T-helper 2 cell treated with Interferon-gamma antibody and Interleukin-4, amounts not matched to agents 5 μg/mL and 100 μg/mL, for 36 hours (primary cell): ENCODE measurements at regions not wholly inside any gene's neighbourhood (a gene's known extent, or its start where the extent isn't known, plus 50 kb on each side); places are given as distances from the start of the nearest gene placed in this dataset.

Source experiments
- DNase-seq: peaks from one replicate; pipeline ENCODE4 v3.0.0; 2021; ENCODE audit warnings: low spot score
- H3K27ac Mint-ChIP-seq: one replicate; pipeline ENCODE4 v1.8.0; 2021; ENCODE audit warnings: mild to moderate bottlenecking, mixed read lengths
- H3K27me3 Mint-ChIP-seq: one replicate; pipeline ENCODE4 v1.8.0; 2021; ENCODE audit warnings: low read depth, mixed read lengths
- H3K36me3 Mint-ChIP-seq: one replicate; pipeline ENCODE4 v1.8.0; 2021; ENCODE audit warnings: low read depth, mixed read lengths
- H3K4me1 Mint-ChIP-seq: one replicate; pipeline ENCODE4 v1.8.0; 2021; ENCODE audit warnings: low read depth, mixed read lengths
- H3K4me3 Mint-ChIP-seq: one replicate; pipeline ENCODE4 v1.8.0; 2022; ENCODE audit warnings: mild to moderate bottlenecking, moderate library complexity, mixed read lengths
- H3K9me3 Mint-ChIP-seq: one replicate; pipeline ENCODE4 v1.8.0; 2021; ENCODE audit warnings: mixed read lengths

DNA sequence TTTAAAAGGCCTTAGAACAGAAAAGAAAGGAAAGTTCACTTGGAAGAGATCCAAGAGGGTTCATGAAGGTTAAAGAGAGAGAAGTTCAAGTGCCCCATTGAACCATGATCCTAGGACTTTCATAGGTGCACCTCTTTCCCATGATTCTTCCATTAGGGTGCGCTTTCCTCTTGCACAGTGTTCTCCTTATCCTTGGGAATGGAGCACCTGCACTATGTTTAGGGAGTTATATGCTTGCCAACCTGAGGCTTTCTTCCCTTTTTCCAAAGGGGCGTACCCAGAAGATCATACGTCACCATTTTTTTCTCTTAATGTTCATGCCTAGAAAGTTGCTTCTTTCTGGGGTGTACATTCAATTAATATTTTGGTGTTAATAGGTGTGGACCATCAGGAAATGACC is 908.0 kb upstream of the SORCS1 start:
- DNase-seq, result no peak
- Mint-ChIP-seq H3K27me3 (no peaks in the 10 kb centered on the region), H3K4me3 (no peak overlapping the region), H3K4me1 (no peaks in the 10 kb centered on the region), H3K27ac (no peak overlapping the region), H3K9me3 (peaks cover 13% of the 10 kb centered on the region), H3K36me3 (no peaks in the 10 kb centered on the region)

DNA sequence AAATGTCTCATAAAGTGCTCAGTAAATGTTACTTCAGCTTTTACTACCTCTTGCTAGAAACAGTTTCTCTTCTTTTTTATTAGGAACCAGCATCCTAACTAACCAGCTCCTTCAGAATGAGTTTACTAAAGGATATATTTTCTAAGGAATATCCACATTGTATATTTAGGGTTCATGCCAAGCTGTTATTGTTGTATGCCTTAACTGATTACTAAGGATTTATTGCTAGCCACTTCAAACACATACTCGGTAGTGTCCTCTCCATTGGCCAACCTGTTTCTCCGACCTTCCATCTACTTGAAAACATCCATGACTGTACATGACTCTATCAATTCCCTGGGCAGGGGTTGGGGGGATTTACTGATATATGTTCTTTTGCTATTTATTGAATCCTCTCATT is 906.3 kb upstream of the SORCS1 start:
- no peaks in the 10 kb centered on the region for H3K4me1 Mint-ChIP-seq
- no peaks in the 10 kb centered on the region for H3K27me3 Mint-ChIP-seq
- no peak for DNase-seq
- no peak overlapping the region for H3K4me3 Mint-ChIP-seq
- H3K36me3 Mint-ChIP-seq, result no peaks in the 10 kb centered on the region
- peaks cover 7% of the 10 kb centered on the region for H3K9me3 Mint-ChIP-seq
- no peak overlapping the region for H3K27ac Mint-ChIP-seq

DNA sequence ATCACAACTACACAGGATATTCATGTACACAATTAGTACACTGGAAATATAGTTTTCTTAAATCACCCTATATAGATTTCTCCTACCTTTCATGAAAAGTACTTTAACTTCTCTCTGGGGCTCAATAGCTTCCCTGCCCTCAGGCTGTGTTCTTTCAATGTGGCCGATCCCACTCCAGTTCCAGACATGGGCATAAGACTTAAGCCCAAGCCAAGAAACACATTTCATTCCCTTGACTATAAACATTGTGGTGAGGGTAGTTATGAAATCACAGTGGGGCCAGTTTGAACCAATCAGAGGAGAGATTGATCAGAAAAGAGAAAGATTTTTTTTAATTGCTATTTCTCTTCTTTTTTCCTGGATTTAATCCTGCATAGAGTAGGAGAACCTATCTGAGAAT is 904.6 kb upstream of the SORCS1 start:
- Mint-ChIP-seq H3K36me3 (no peaks in the 10 kb centered on the region), H3K27ac (no peak overlapping the region), H3K27me3 (no peaks in the 10 kb centered on the region), H3K4me3 (no peak overlapping the region), H3K9me3 (peaks cover 13% of the 10 kb centered on the region), H3K4me1 (no peaks in the 10 kb centered on the region)
- DNase-seq, result no peak

- H3K27ac Mint-ChIP-seq, result no peak overlapping the region
- H3K27me3 Mint-ChIP-seq, result no peaks in the 10 kb centered on the region
- no peak overlapping the region for H3K4me3 Mint-ChIP-seq
- no peak for DNase-seq
- peaks cover 9% of the 10 kb centered on the region for H3K9me3 Mint-ChIP-seq
- no peaks in the 10 kb centered on the region for H3K4me1 Mint-ChIP-seq
- H3K36me3 Mint-ChIP-seq, result no peaks in the 10 kb centered on the region
Measured at GRCh38 chr10:108064746-108065260, 900.3 kb upstream of the SORCS1 start.

DNA sequence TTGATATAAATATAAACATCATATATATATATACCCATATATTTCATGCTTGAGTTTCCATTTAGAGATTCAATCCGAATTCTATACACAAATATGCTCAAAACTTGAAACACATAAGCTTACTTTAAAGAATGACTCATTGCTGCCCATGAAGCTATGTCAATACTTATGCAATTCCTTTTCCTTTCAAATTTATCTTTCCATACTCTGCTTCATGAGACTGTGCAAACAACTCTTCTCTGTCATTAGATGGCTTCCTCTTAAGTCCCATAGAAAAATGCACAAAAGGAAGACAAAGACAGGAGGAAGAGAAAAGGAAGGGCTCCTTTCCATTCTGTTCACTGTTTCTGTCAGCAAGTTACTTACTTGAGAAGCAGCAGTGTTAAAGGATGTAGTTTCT is 895.7 kb upstream of the SORCS1 start:
- Mint-ChIP-seq H3K4me1 (no peaks in the 10 kb centered on the region), H3K4me3 (no peak overlapping the region), H3K27ac (no peak overlapping the region), H3K27me3 (no peaks in the 10 kb centered on the region), H3K9me3 (peaks cover 15% of the 10 kb centered on the region), H3K36me3 (no peaks in the 10 kb centered on the region)
- no peak for DNase-seq

- Mint-ChIP-seq H3K36me3 (no peaks in the 10 kb centered on the region), H3K4me3 (no peak overlapping the region), H3K27me3 (no peaks in the 10 kb centered on the region), H3K27ac (no peak overlapping the region), H3K9me3 (peaks cover 24% of the 10 kb centered on the region), H3K4me1 (no peaks in the 10 kb centered on the region)
- DNase-seq, result no peak
Measured at GRCh38 chr10:108055506-108055905, 891.0 kb upstream of the SORCS1 start.

DNA sequence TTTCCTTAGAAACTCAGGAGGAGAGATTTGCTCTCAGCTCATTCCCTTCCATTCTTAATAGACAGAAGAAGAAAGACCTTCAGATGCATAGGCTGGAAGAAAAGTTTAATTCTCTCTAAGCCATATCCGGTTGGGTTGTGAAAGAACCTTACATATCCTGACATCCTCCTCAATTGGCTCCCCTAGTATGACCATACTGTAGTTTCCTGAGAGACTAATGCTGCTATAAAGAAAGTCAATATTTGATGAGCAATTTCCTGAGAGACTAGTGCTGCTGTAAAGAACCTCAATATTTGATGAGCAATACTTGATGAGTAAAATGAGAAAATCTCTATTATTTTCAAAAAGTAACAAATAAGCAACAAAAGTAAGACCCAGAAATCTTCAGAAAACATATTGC is 888.5 kb upstream of the SORCS1 start:
- H3K4me3 Mint-ChIP-seq, result no peak overlapping the region
- peaks cover 33% of the 10 kb centered on the region for H3K9me3 Mint-ChIP-seq
- H3K27me3 Mint-ChIP-seq, result no peaks in the 10 kb centered on the region
- H3K4me1 Mint-ChIP-seq, result no peaks in the 10 kb centered on the region
- H3K36me3 Mint-ChIP-seq, result no peaks in the 10 kb centered on the region
- H3K27ac Mint-ChIP-seq, result no peak overlapping the region
- no peak for DNase-seq

DNA sequence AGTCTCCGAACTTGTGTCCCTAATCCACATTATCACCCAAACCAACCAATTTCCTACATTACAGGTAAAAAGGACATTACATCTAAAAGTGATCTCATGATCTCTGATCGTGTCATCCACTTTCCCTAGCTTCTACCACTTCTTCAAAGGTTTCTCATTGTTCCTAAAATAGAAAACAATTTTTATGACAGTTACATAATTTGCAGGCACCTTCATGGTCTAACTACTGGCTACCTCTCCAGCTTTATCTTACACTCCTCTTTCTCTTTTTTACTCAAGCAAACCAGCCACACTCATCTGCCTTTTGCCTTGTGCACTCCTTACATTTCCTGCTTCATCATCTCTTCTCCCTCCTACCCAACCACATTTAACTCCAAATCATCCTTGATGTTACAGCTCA is 886.7 kb upstream of the SORCS1 start:
- no peak for DNase-seq
- Mint-ChIP-seq H3K36me3 (no peaks in the 10 kb centered on the region), H3K27me3 (no peaks in the 10 kb centered on the region), H3K9me3 (peaks cover 32% of the 10 kb centered on the region), H3K4me1 (no peaks in the 10 kb centered on the region), H3K4me3 (no peak overlapping the region), H3K27ac (no peak overlapping the region)

DNA sequence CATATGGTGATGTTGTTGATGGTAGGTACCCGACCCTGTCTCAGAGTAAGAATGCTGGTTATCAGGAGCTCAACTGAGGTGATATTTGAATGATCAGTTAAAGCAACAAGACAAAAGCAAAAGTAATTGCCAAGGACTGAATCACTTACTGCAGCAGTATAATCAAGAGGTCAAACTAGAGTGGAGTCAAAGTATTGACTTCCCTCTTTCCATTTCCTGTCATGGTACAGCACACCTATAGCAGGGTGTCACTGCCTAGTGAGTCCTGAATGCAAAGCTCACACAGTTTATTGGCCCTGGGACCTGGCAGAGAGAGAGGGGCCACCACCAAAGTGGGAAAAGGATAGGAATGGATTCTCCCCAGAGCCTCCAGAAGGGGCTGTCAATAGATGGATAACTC is 886.1 kb upstream of the SORCS1 start:
- no peak for DNase-seq
- Mint-ChIP-seq H3K27ac (no peak overlapping the region), H3K9me3 (peaks cover 26% of the 10 kb centered on the region)

GRCh38 chr10:108049668-108050067 is 885.2 kb upstream of the SORCS1 start:
- H3K27me3 Mint-ChIP-seq, result no peaks in the 10 kb centered on the region

More for the DNA sequence above, 886.1 kb upstream of the SORCS1 start:
- no peak overlapping the region for H3K4me3 Mint-ChIP-seq
- H3K4me1 Mint-ChIP-seq, result no peaks in the 10 kb centered on the region
- no peaks in the 10 kb centered on the region for H3K36me3 Mint-ChIP-seq
- H3K27me3 Mint-ChIP-seq, result no peaks in the 10 kb centered on the region

GRCh38 chr10:108048898-108049297 is 884.4 kb upstream of the SORCS1 start:
- Mint-ChIP-seq H3K36me3 (no peaks in the 10 kb centered on the region), H3K4me3 (no peak overlapping the region), H3K27ac (no peak overlapping the region), H3K4me1 (no peaks in the 10 kb centered on the region), H3K27me3 (no peaks in the 10 kb centered on the region), H3K9me3 (peaks cover 23% of the 10 kb centered on the region)
- no peak for DNase-seq

More at GRCh38 chr10:108049668-108050067, 885.2 kb upstream of the SORCS1 start:
- Mint-ChIP-seq H3K36me3 (no peaks in the 10 kb centered on the region), H3K27ac (no peak overlapping the region), H3K4me3 (no peak overlapping the region), H3K9me3 (peaks cover 23% of the 10 kb centered on the region), H3K4me1 (no peaks in the 10 kb centered on the region)
- DNase-seq, result no peak

GRCh38 chr10:108039821-108040584 is 875.5 kb upstream of the SORCS1 start:
- peaks cover 4% of the 10 kb centered on the region for H3K4me1 Mint-ChIP-seq
- H3K36me3 Mint-ChIP-seq, result no peaks in the 10 kb centered on the region
- no peaks in the 10 kb centered on the region for H3K27me3 Mint-ChIP-seq
- DNase-seq, result no peak
- no peak overlapping the region for H3K4me3 Mint-ChIP-seq
- peaks cover 33% of the 10 kb centered on the region for H3K9me3 Mint-ChIP-seq
- peak overlapping the region; percentile 1 for H3K27ac Mint-ChIP-seq

DNA sequence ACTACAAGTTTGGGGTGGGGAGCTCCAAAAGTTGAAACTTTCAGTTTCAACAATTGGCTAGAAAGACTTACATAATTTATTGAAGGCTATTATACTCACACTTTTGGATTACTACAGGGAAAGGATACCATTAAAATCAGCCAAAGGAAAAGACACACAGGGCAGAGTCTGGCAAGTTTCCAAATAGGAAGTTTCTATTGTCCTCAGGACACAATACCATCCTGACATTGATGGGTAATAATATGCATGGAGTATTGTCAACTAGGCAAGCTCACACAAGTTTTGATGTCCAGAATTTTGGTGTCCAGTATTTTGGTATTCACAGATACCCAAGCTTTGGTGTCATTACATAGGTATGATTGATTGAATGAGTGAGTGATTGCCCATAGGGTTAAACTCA is 872.6 kb upstream of the SORCS1 start:
- Mint-ChIP-seq H3K4me3 (no peak overlapping the region), H3K36me3 (no peaks in the 10 kb centered on the region), H3K27ac (no peak overlapping the region), H3K27me3 (no peaks in the 10 kb centered on the region), H3K4me1 (peaks cover 4% of the 10 kb centered on the region), H3K9me3 (peaks cover 32% of the 10 kb centered on the region)
- no peak for DNase-seq

GRCh38 chr10:108036265-108036664 is 871.8 kb upstream of the SORCS1 start:
- Mint-ChIP-seq H3K9me3 (peaks cover 30% of the 10 kb centered on the region), H3K4me3 (no peak overlapping the region), H3K27me3 (no peaks in the 10 kb centered on the region), H3K4me1 (peaks cover 4% of the 10 kb centered on the region), H3K27ac (no peak overlapping the region), H3K36me3 (no peaks in the 10 kb centered on the region)
- no peak for DNase-seq

DNA sequence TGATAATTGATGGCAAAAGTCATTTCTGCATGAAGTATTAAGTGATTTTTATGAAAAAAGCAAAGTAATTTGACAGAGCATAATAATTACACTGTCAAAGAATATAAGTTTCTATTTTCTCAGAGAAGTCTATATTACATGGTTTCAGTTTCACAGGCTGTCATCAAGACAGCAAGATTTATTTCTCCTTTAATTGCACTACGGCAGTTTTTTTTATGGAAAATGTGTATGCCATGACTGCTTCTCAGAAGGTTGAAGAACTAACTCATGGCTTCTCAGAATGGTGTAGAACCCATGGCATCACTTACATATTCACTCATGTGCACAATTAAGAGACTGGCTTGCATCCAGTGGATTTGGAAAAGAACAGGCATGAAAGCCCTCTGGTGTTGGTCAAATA is 870.3 kb upstream of the SORCS1 start:
- peaks cover 23% of the 10 kb centered on the region for H3K9me3 Mint-ChIP-seq

More for the DNA sequence above, 870.3 kb upstream of the SORCS1 start:
- Mint-ChIP-seq H3K27ac (no peak overlapping the region), H3K4me1 (peaks cover 1% of the 10 kb centered on the region), H3K27me3 (no peaks in the 10 kb centered on the region), H3K4me3 (no peak overlapping the region), H3K36me3 (no peaks in the 10 kb centered on the region)
- DNase-seq, result no peak
